Progenitor cell of endocrine pancreas (in vitro differentiated cells): ENCODE measurements at regions not wholly inside any gene's neighbourhood (a gene's known extent, or its start where the extent isn't known, plus 50 kb on each side); places are given as distances from the start of the nearest gene placed in this dataset.

Experiments used
- DNase-seq: peaks from one replicate; pipeline ENCODE4 v3.0.0; 2021; ENCODE audit warnings: low spot score; ENCODE audit not compliant: unreplicated experiment
- H3K27ac Mint-ChIP-seq: 2 replicates; pipeline ENCODE4 v1.8.0; 2021; ENCODE audit warnings: mild to moderate bottlenecking, moderate library complexity, mixed read lengths
- H3K27me3 Mint-ChIP-seq: 2 replicates; pipeline ENCODE4 v1.8.0; 2021; ENCODE audit warnings: mixed read lengths
- H3K36me3 Mint-ChIP-seq: 2 replicates; pipeline ENCODE4 v1.8.0; 2022; ENCODE audit warnings: mixed read lengths; ENCODE audit not compliant: insufficient read depth
- H3K4me1 Mint-ChIP-seq: 2 replicates; pipeline ENCODE4 v1.8.0; 2021; ENCODE audit warnings: low read depth, mixed read lengths
- H3K4me3 Mint-ChIP-seq: 2 replicates; pipeline ENCODE4 v1.8.0; 2021; ENCODE audit warnings: low read depth, mild to moderate bottlenecking, moderate library complexity, mixed read lengths
- H3K9me3 Mint-ChIP-seq: 2 replicates; pipeline ENCODE4 v1.8.0; 2021; ENCODE audit warnings: low read depth, mixed read lengths
- TF ChIP-seq, protein P1 (sequence below): fragments of 200-600 bp; sonication (generic); IDR thresholded peaks from one replicate; pipeline ENCODE4 v1.5.0; 2021; ENCODE audit warnings: antibody characterized with exemption, mild to moderate bottlenecking; ENCODE audit not compliant: unreplicated experiment

DNA sequence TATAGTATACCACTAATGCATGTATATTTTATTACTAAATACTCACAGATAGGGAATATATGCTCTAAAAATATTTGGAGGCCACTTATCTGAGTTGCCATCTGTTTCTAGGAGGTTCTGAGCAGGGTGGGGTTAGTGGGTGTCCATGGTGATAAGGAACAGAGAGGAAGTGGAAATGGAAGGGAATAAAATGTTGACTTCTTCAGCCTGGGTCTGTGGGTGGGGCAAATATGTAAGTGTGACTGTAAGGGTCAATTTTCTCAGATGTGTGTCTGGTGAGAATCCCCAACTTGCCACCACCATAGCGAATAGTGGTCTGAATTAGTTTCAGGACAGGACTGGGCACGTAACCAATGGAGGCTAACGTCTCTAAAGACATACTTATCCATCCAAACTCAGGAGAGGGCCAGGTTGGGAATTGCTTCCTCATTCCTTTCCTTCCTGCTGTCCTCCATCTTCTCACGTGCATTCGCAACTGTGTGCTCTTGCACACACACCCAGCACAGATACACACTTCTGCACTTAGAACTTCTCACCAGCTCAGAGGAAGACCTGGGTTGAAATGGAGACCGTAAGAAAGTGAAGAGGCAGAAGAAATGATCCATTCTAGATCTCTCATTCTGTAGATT is 54.2 kb upstream of the GZMB start:
- H3K27me3 Mint-ChIP-seq, result peaks cover 9% of the 10 kb centered on the region
- H3K4me1 Mint-ChIP-seq, result peaks cover 26% of the 10 kb centered on the region
- DNase-seq, result no peak
- no peaks in the 10 kb centered on the region for H3K36me3 Mint-ChIP-seq
- H3K27ac Mint-ChIP-seq, result no peak overlapping the region
- TF ChIP-seq, protein P1, sequence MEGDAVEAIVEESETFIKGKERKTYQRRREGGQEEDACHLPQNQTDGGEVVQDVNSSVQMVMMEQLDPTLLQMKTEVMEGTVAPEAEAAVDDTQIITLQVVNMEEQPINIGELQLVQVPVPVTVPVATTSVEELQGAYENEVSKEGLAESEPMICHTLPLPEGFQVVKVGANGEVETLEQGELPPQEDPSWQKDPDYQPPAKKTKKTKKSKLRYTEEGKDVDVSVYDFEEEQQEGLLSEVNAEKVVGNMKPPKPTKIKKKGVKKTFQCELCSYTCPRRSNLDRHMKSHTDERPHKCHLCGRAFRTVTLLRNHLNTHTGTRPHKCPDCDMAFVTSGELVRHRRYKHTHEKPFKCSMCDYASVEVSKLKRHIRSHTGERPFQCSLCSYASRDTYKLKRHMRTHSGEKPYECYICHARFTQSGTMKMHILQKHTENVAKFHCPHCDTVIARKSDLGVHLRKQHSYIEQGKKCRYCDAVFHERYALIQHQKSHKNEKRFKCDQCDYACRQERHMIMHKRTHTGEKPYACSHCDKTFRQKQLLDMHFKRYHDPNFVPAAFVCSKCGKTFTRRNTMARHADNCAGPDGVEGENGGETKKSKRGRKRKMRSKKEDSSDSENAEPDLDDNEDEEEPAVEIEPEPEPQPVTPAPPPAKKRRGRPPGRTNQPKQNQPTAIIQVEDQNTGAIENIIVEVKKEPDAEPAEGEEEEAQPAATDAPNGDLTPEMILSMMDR, result no peak
- H3K4me3 Mint-ChIP-seq, result no peak overlapping the region
- H3K9me3 Mint-ChIP-seq, result no peaks in the 10 kb centered on the region
